Gastroesophageal sphincter (tissue), 3 donors: ENCODE measurements at regions not wholly inside any gene's neighbourhood (a gene's known extent, or its start where the extent isn't known, plus 50 kb on each side); places are given as distances from the start of the nearest gene placed in this dataset.

Experiments
- POLR2A ChIP-seq, 2 donors: fragments of 450-650 bp; IDR thresholded peaks; one replicate each; pipeline ENCODE4 v1.6.1; 2017; ENCODE audit warnings: antibody characterized with exemption in 2 of 2, mild to moderate bottlenecking in 2 of 2, moderate library complexity in 1 of 2
- TF ChIP-seq, protein P1 (sequence below), 4 experiments: fragments of 200-600 bp in 2 of 4; fragments of 450-650 bp in 2 of 4; sonication (generic) in 1 of 4; IDR thresholded peaks; one replicate each; pipeline ENCODE4 v1.5.1; 2017 to 2019; ENCODE audit warnings: antibody characterized with exemption in 4 of 4, mild to moderate bottlenecking in 2 of 4, moderate library complexity in 2 of 4

DNA sequence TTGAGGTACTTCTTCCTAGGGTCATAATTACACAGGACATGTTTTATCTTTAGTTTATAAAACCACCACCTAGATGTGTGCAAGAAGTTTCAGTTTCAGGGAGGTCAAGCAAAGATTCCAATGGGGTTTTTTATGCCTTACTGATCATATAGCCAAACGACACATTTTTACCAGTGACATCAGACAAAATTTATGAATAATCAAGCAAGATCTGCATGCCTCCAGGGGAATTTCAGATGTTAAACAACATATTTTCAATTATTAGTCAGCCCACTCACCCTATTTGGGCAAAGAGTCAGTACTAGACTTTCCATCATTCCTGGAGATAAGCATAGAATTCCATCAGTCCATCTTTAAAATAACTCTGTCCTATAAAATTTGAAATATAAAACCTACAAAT, 867.4 kb downstream of the KCNT2 start:
- TF ChIP-seq, protein P1, sequence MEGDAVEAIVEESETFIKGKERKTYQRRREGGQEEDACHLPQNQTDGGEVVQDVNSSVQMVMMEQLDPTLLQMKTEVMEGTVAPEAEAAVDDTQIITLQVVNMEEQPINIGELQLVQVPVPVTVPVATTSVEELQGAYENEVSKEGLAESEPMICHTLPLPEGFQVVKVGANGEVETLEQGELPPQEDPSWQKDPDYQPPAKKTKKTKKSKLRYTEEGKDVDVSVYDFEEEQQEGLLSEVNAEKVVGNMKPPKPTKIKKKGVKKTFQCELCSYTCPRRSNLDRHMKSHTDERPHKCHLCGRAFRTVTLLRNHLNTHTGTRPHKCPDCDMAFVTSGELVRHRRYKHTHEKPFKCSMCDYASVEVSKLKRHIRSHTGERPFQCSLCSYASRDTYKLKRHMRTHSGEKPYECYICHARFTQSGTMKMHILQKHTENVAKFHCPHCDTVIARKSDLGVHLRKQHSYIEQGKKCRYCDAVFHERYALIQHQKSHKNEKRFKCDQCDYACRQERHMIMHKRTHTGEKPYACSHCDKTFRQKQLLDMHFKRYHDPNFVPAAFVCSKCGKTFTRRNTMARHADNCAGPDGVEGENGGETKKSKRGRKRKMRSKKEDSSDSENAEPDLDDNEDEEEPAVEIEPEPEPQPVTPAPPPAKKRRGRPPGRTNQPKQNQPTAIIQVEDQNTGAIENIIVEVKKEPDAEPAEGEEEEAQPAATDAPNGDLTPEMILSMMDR (IDR thresholded peaks at IDR 0.05): no peak
- TF ChIP-seq POLR2A (IDR thresholded peaks at IDR 0.05): no peak
